Lower lobe of right lung (tissue), 2 donors: ENCODE measurements at regions not wholly inside any gene's neighbourhood (a gene's known extent, or its start where the extent isn't known, plus 50 kb on each side); places are given as distances from the start of the nearest gene placed in this dataset.

Experiments used
- ATAC-seq, 2 donors: fragments of 200-7000 bp; cut with Tn5 transposase; one replicate each; pipeline ENCODE4 v1.9.1; 2020 to 2022; ENCODE audit warnings: mild to moderate bottlenecking in 2 of 2, moderate library complexity in 2 of 2
- DNase-seq: peaks from one replicate; pipeline ENCODE4 v3.0.0-alpha.2; 2020
- H3K27ac ChIP-seq: fragments of 200-600 bp; one replicate; pipeline ENCODE4 v1.8.0; 2022
- H3K27me3 ChIP-seq: fragments of 200-600 bp; one replicate; pipeline ENCODE4 v1.8.0; 2022; ENCODE audit warnings: low read depth
- H3K36me3 ChIP-seq: fragments of 200-600 bp; one replicate; pipeline ENCODE4 v1.8.0; 2022; ENCODE audit warnings: mild to moderate bottlenecking
- H3K4me1 ChIP-seq: fragments of 200-600 bp; one replicate; pipeline ENCODE4 v1.8.0; 2022
- H3K4me3 ChIP-seq: fragments of 200-600 bp; one replicate; pipeline ENCODE4 v1.8.0; 2022; ENCODE audit warnings: mild to moderate bottlenecking
- H3K9me3 ChIP-seq: fragments of 200-600 bp; one replicate; pipeline ENCODE4 v1.8.0; 2022
- CTCF ChIP-seq: fragments of 200-600 bp; IDR thresholded peaks from one replicate; pipeline ENCODE4 v1.8.0; 2022; ENCODE audit warnings: antibody characterized with exemption, mild to moderate bottlenecking
- intact Hi-C: fragments of 100-400 bp; cut with DNase I; formaldehyde crosslinking; loops from one replicate; pipeline ENCODE4 v1.11.0; 2022
- donor health status: DM: no; HTN: yes; CAD: no; lungs with severe emphysema.

- H3K27ac ChIP-seq = peak overlapping the region; percentile 78
- no peak overlapping the region for H3K4me3 ChIP-seq
- H3K36me3 ChIP-seq = no peaks in the 10 kb centered on the region
- intact Hi-C loops = no loop called here
- ATAC-seq (no peak), DNase-seq (no peak)
- H3K9me3 ChIP-seq = no peaks in the 10 kb centered on the region
- no peaks in the 10 kb centered on the region for H3K27me3 ChIP-seq
- no peak for TF ChIP-seq CTCF
- H3K4me1 ChIP-seq = peaks cover 51% of the 10 kb centered on the region
These were observed 156.8 kb downstream of the CEBPB start for GRCh38 chr20:50347284-50348063.

DNA sequence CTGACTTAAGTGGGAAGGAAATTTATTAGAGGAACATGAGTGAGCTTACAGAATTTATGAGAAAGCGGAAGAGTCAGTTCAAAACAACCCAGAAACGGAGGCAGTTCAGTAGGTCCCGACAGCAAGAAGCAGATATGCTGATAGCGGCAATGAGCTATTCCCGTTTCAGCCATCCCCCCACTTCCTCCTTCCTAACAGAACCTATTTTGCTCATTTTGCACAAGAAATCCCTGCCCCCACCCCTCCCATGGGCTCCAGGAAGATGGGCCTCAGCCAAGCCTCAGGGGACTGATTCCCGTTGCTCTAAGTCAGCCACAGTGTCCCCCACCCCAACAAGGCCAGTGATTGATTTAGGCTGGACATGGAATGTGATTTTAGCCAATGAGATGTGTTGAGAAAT is 157.5 kb downstream of the CEBPB start:
- peak; percentile 15 to 45 for ATAC-seq
- H3K27me3 ChIP-seq = no peaks in the 10 kb centered on the region
- intact Hi-C loops = no loop called here

DNA sequence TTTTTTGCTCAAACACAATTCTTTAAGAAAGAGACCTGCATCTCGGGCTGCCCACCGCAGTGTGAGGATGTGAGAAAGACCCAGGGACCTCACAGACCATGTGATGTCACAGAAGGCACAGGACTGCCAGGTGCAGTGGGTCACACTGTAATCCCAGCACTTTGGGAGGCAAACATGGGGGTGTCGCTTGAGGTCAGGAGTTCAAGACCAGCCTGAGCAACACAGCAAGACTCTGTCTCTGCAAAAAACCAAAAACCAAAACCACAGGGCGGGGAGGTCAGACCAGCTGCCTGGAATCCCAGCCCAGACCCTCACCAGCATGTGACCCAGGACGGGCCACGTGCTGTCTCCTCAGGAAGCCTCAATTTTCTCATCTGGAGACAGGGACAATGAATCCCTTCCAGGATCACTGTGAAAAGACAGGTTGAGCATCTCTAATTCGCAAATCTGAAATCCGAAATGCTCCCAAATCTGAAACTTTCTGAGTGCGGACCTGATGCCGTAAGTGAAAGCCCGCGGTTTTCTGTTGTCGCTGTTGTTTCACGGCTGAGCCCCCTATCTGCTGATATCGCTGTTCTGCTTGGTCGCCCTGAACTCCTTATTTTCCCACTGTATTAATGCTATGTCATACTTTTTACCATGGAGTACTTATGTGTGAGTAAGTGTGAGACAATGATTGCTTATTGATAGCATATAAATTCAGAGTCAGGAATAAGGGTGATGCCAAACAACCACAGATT is 159.5 kb upstream of the PTPN1 start:
- H3K36me3 ChIP-seq = no peaks in the 10 kb centered on the region
- DNase-seq = no peak
- H3K4me1 ChIP-seq = peaks cover 30% of the 10 kb centered on the region
- no peak for TF ChIP-seq CTCF
- ATAC-seq = no peak
- intact Hi-C loops = no loop called here
- H3K27me3 ChIP-seq = no peaks in the 10 kb centered on the region
- no peaks in the 10 kb centered on the region for H3K9me3 ChIP-seq
- no peak overlapping the region for H3K4me3 ChIP-seq
- no peak overlapping the region for H3K27ac ChIP-seq

More for the DNA sequence above, 157.5 kb downstream of the CEBPB start:
- Histone ChIP-seq H3K4me3 (no peak overlapping the region), H3K4me1 (peaks cover 51% of the 10 kb centered on the region), H3K9me3 (no peaks in the 10 kb centered on the region), H3K36me3 (no peaks in the 10 kb centered on the region), H3K27ac (peak overlapping the region; percentile 78)
- no peak for TF ChIP-seq CTCF
- DNase-seq = peak; percentile 57

DNA sequence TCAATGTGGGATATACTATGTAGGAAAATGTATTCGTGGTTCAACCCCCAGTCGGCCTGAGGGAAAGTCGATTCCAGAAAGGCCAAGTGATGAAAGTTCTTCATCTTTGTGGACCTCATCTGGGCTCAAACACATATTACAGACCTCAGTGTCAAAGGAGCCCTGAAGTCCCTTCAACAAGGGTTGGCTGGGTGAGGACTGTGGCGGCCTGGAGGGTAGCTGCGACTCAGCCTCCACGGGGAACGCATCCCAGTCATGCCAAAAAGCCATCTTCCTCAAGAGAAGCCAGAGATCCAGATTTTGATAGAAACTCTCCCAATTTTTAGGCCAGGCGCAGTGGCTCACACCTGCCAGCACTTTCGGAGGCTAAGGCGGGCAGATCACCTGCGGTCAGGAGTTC is 158.6 kb upstream of the PTPN1 start:
- intact Hi-C loops = no loop called here
- Histone ChIP-seq H3K4me3 (no peak overlapping the region), H3K27ac (no peak overlapping the region), H3K4me1 (peaks cover 21% of the 10 kb centered on the region), H3K9me3 (no peaks in the 10 kb centered on the region), H3K36me3 (no peaks in the 10 kb centered on the region), H3K27me3 (no peaks in the 10 kb centered on the region)
- TF ChIP-seq CTCF = no peak
- ATAC-seq = no peak
- no peak for DNase-seq

GRCh38 chr20:50353289-50353961 is 156.8 kb upstream of the PTPN1 start:
- Histone ChIP-seq H3K9me3 (no peaks in the 10 kb centered on the region), H3K36me3 (no peaks in the 10 kb centered on the region), H3K4me3 (no peak overlapping the region), H3K27ac (no peak overlapping the region), H3K4me1 (peaks cover 8% of the 10 kb centered on the region), H3K27me3 (no peaks in the 10 kb centered on the region)
- no peak for TF ChIP-seq CTCF
- DNase-seq (no peak), ATAC-seq (no peak)
- intact Hi-C loops = no loop called here
